MM.1S (cell line): ENCODE measurements at regions not wholly inside any gene's neighbourhood (a gene's known extent, or its start where the extent isn't known, plus 50 kb on each side); places are given as distances from the start of the nearest gene placed in this dataset.

Source experiments
- CTCF ChIP-seq: fragments of 300-600 bp; sonication (generic); IDR thresholded peaks from 2 replicates; pipeline ENCODE4 v1.5.1; 2016; ENCODE audit warnings: antibody characterized with exemption, low read length, mixed read lengths
- EZH2phosphoT487 ChIP-seq: fragments of 300-600 bp; sonication (generic); IDR thresholded peaks from 2 replicates; pipeline ENCODE4 v1.6.1; 2018; ENCODE audit warnings: antibody characterized with exemption, low read length

GRCh38 chr10:59007307-59008025 is 169.0 kb upstream of the PHYHIPL start:
- TF ChIP-seq CTCF (no peak), EZH2phosphoT487 (no peak)
